ENCODE measurements at regions not wholly inside any gene's neighbourhood (a gene's known extent, or its start where the extent isn't known, plus 50 kb on each side); places are given as distances from the start of the nearest gene placed in this dataset.
A peak's percentile ranks its signal among the peaks of the same experiment; 100 is the strongest.

GRCh38 chrX:140087875-140088274 lies 122.6 kb upstream of the CXorf66 start:
- Histone ChIP-seq H3K27ac (ENCODE audit: control insufficient read depth, insufficient read depth) (no peak overlapping the region), H3K4me1 (ENCODE audit: control insufficient read depth, insufficient read depth, low read length) (no peaks in the 10 kb centered on the region), H3K9me3 (replicated peaks; ENCODE audit: control insufficient read depth, insufficient read depth, low read length) (no peaks in the 10 kb centered on the region), H3K79me2 (ENCODE audit: control insufficient read depth, insufficient read depth, low read length) (no peaks in the 10 kb centered on the region), H2AFZ (ENCODE audit: control insufficient read depth, low read depth, low read length) (no peak overlapping the region), H3K4me2 (ENCODE audit: control insufficient read depth, insufficient read depth) (no peak overlapping the region), H4K20me1 (ENCODE audit: control insufficient read depth, insufficient read depth) (no peaks in the 10 kb centered on the region), H3K36me3 (ENCODE audit: control insufficient read depth in 2 of 2, insufficient read depth in 2 of 2, low read length in 1 of 2) (no peaks in the 10 kb centered on the region), H3K4me3 (no peak overlapping the region), H3K27me3 (replicated peaks in 1 of 2; ENCODE audit: control insufficient read depth in 2 of 2, insufficient read depth in 2 of 2, low read length in 1 of 2) (peaks cover 0 to 3% of the 10 kb centered on the region in 2 experiments; a peak in 1 of 4 replicates), H3K9ac (ENCODE audit: control insufficient read depth, insufficient read depth, low read length) (no peak overlapping the region)
- in situ Hi-C loops (cut with MboI) = no loop called here
- ChIA-PET RAD21 (ENCODE audit: unreplicated experiment) (no interaction called here), SMC1A (ENCODE audit: uncharacterized antibody, unreplicated experiment) (interaction anchor here (0.9 kb wide), 1 partner anchor 11 kb away, joined by 3 read pairs; no protein-coding TSS in a partner anchor), POLR2A (no interaction called here), CTCF (interaction anchor here (1.3 kb wide), 1 partner anchor 29 kb away, joined by 6 read pairs; no protein-coding TSS in a partner anchor)
- intact Hi-C loops (cut with micrococcal nuclease; ENCODE audit: unreplicated experiment) = no loop called here
- no TSS peak for BruUV-seq (replicated peaks)
- no peak for DNase-seq (ENCODE audit: low read depth, low spot score)
- ATAC-seq = peak; percentile 89
- 27% methylated on average over 4 of the region's 4 CpGs for WGBS (ENCODE audit: insufficient coverage, insufficient replicate concordance, low lambda C conversion rate, missing lambda C conversion rate)
- no peak for FAIRE-seq
- TF ChIP-seq CHD4 (IDR thresholded peaks at IDR 0.05) (no peak), HDGF (IDR thresholded peaks at IDR 0.05) (no peak), DPF2 (IDR thresholded peaks at IDR 0.05) (0 out of 2 replicates have a peak, but pooled peaks have one; percentile 13), ZNF384 (IDR thresholded peaks at IDR 0.05; ENCODE audit: borderline replicate concordance, low read depth, low read length) (no peak), BHLHE40 (IDR thresholded peaks at IDR 0.05; ENCODE audit: borderline replicate concordance in 1 of 2, low read depth in 2 of 2, low read length in 1 of 2) (peak in 1 of 2 experiments; percentile 12; a peak in 1 of 4 replicates), EGR1 (IDR thresholded peaks at IDR 0.05; ENCODE audit: borderline replicate concordance in 1 of 2, low read depth in 2 of 2, low read length in 2 of 2) (no peak), SPI1 (IDR thresholded peaks at IDR 0.05; ENCODE audit: borderline replicate concordance, insufficient read depth, low read depth, low read length) (peak; percentile 57; the same call in 1 of the 2 replicates), CHD2 (IDR thresholded peaks at IDR 0.05; ENCODE audit: borderline replicate concordance, low read depth, low read length) (0 out of 2 replicates have a peak, but pooled peaks have one; percentile 24), TARDBP (IDR thresholded peaks at IDR 0.05; ENCODE audit: borderline replicate concordance) (no peak), WRNIP1 (IDR thresholded peaks at IDR 0.05; ENCODE audit: borderline replicate concordance, low read depth, low read length) (no peak), CBX5 (IDR thresholded peaks at IDR 0.05; ENCODE audit: low read depth) (no peak), NR2C2 (IDR thresholded peaks at IDR 0.05; ENCODE audit: borderline replicate concordance, control insufficient read depth, insufficient read length, low read depth) (no peak), SRF (IDR thresholded peaks at IDR 0.05; ENCODE audit: low read depth in 2 of 2, low read length in 2 of 2) (no peak), NR2F1 (conservative IDR thresholded peaks at IDR 0.05) (no peak), MYC (IDR thresholded peaks at IDR 0.05; ENCODE audit: insufficient read depth, insufficient read length, insufficient replicate concordance, low read length, severe bottlenecking) (no peak), FOS (IDR thresholded peaks at IDR 0.05; ENCODE audit: borderline replicate concordance, extremely low read depth, insufficient read length) (no peak), ELK1 (IDR thresholded peaks at IDR 0.05; ENCODE audit: low read depth, low read length) (no peak)
- TF ChIP-seq, protein P1, sequence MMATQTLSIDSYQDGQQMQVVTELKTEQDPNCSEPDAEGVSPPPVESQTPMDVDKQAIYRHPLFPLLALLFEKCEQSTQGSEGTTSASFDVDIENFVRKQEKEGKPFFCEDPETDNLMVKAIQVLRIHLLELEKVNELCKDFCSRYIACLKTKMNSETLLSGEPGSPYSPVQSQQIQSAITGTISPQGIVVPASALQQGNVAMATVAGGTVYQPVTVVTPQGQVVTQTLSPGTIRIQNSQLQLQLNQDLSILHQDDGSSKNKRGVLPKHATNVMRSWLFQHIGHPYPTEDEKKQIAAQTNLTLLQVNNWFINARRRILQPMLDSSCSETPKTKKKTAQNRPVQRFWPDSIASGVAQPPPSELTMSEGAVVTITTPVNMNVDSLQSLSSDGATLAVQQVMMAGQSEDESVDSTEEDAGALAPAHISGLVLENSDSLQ (IDR thresholded peaks at IDR 0.05) = peak; percentile 59
- TF ChIP-seq, protein P2, sequence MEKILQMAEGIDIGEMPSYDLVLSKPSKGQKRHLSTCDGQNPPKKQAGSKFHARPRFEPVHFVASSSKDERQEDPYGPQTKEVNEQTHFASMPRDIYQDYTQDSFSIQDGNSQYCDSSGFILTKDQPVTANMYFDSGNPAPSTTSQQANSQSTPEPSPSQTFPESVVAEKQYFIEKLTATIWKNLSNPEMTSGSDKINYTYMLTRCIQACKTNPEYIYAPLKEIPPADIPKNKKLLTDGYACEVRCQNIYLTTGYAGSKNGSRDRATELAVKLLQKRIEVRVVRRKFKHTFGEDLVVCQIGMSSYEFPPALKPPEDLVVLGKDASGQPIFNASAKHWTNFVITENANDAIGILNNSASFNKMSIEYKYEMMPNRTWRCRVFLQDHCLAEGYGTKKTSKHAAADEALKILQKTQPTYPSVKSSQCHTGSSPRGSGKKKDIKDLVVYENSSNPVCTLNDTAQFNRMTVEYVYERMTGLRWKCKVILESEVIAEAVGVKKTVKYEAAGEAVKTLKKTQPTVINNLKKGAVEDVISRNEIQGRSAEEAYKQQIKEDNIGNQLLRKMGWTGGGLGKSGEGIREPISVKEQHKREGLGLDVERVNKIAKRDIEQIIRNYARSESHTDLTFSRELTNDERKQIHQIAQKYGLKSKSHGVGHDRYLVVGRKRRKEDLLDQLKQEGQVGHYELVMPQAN (conservative IDR thresholded peaks at IDR 0.05) = no peak
- TF ChIP-seq, protein P3, sequence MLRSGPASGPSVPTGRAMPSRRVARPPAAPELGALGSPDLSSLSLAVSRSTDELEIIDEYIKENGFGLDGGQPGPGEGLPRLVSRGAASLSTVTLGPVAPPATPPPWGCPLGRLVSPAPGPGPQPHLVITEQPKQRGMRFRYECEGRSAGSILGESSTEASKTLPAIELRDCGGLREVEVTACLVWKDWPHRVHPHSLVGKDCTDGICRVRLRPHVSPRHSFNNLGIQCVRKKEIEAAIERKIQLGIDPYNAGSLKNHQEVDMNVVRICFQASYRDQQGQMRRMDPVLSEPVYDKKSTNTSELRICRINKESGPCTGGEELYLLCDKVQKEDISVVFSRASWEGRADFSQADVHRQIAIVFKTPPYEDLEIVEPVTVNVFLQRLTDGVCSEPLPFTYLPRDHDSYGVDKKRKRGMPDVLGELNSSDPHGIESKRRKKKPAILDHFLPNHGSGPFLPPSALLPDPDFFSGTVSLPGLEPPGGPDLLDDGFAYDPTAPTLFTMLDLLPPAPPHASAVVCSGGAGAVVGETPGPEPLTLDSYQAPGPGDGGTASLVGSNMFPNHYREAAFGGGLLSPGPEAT (IDR thresholded peaks at IDR 0.05; ENCODE audit: low read depth) = no peak
